ENCODE measurements at regions not wholly inside any gene's neighbourhood (a gene's known extent, or its start where the extent isn't known, plus 50 kb on each side); places are given as distances from the start of the nearest gene placed in this dataset.

GRCh38 chr5:2003690-2004365 is 121.1 kb upstream of the IRX4 start:
- DNase-seq (ENCODE audit: extremely low read depth, low read depth), result no peak
- no peak for TF ChIP-seq CTCF (IDR thresholded peaks at IDR 0.05; ENCODE audit: low read depth, low read length, missing control alignments)
- H3K4me3 ChIP-seq (replicated peaks; ENCODE audit: low read depth, low read length), result no peak overlapping the region

- H3K4me3 ChIP-seq (replicated peaks; ENCODE audit: low read depth, low read length), result no peak overlapping the region
- DNase-seq (ENCODE audit: extremely low read depth, low read depth), result no peak
- no peak for TF ChIP-seq CTCF (IDR thresholded peaks at IDR 0.05; ENCODE audit: low read depth, low read length, missing control alignments)
These were observed 120.5 kb upstream of the IRX4 start for GRCh38 chr5:2003206-2003605.

DNA sequence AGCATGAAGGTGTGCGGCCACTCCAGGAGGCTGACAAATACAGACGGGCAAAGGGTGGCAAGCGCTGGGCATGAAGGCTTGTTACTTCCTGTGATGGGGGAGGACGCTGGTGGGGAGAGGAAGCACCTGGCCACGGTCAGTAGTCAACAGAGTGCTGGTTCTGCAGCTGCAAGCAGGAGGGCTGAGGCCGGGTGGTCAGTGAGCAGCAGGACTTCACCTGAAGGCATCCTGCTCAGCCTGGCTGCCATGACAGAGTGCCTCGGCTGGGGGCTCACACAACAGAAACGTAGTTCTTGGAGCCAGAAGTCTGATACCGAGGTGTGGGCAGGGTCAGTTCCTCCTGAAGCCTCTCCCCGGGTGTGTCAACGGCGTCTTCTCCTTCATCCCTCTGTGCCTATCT is 118.6 kb upstream of the IRX4 start:
- H3K4me3 ChIP-seq (replicated peaks; ENCODE audit: low read depth, low read length), result no peak overlapping the region
- TF ChIP-seq CTCF (IDR thresholded peaks at IDR 0.05; ENCODE audit: low read depth, low read length, missing control alignments), result no peak
- no peak for DNase-seq (ENCODE audit: extremely low read depth, low read depth)

DNA sequence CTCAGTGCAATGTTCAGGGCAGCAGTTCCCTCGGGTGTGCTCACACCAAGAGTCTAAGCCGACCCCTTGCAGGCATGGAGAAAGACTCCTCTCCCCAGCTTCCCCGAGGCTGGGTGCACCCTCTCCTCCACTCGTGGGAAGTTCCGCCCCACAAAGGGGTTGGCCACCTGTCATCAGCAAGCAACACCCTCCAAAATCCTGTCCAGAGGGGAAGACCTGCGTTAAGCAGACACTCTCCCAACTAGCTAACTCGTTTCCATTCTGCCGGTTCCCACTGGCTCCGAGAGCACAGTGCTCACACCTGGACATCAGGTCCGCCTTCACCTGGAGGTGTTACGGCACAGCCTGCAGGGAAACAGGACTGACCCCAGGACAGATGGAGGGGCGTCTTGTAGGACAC is 117.9 kb upstream of the IRX4 start:
- DNase-seq (ENCODE audit: extremely low read depth, low read depth), result no peak
- H3K4me3 ChIP-seq (replicated peaks; ENCODE audit: low read depth, low read length), result no peak overlapping the region
- no peak for TF ChIP-seq CTCF (IDR thresholded peaks at IDR 0.05; ENCODE audit: low read depth, low read length, missing control alignments)

DNA sequence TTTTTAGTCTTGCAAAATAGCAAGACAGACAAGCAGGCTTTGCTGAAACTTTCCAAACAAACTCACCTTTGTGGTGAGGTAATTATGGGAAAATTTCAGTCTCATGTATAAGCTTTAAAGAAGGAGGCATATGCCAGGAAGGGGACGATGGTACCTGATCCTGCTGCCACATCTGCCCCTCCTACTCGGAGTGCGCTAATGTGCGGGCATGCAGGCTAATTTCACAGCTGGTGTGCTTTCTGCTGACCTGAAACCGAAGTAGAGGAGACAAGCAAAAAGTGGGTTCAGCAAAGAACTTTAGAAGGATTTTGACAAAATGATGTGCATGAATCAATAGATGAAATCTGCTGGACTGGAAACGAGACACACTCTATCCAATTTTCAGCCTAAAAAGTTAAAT is 117.1 kb upstream of the IRX4 start:
- DNase-seq (ENCODE audit: extremely low read depth, low read depth), result no peak
- no peak overlapping the region for H3K4me3 ChIP-seq (replicated peaks; ENCODE audit: low read depth, low read length)
- TF ChIP-seq CTCF (IDR thresholded peaks at IDR 0.05; ENCODE audit: low read depth, low read length, missing control alignments), result no peak

GRCh38 chr5:1998716-1999317 is 116.1 kb upstream of the IRX4 start:
- no peak for TF ChIP-seq CTCF (IDR thresholded peaks at IDR 0.05; ENCODE audit: low read depth, low read length, missing control alignments)
- no peak overlapping the region for H3K4me3 ChIP-seq (replicated peaks; ENCODE audit: low read depth, low read length)
- no peak for DNase-seq (ENCODE audit: extremely low read depth, low read depth)

GRCh38 chr5:1998348-1998669 is 115.6 kb upstream of the IRX4 start:
- DNase-seq (ENCODE audit: extremely low read depth, low read depth), result no peak
- TF ChIP-seq CTCF (IDR thresholded peaks at IDR 0.05; ENCODE audit: low read depth, low read length, missing control alignments), result no peak
- H3K4me3 ChIP-seq (replicated peaks; ENCODE audit: low read depth, low read length), result no peak overlapping the region
